ENCODE measurements at regions not wholly inside any gene's neighbourhood (a gene's known extent, or its start where the extent isn't known, plus 50 kb on each side); places are given as distances from the start of the nearest gene placed in this dataset.

GRCh38 chr10:111954386-111954785, 229.2 kb downstream of the GPAM start:
- Histone ChIP-seq H3K27me3 (ENCODE audit: control insufficient read depth in 2 of 2, insufficient read depth in 2 of 2, low read length in 2 of 2) (no peaks in the 10 kb centered on the region), H3K9ac (replicated peaks; ENCODE audit: extremely low read depth, insufficient read depth, low read length) (no peak overlapping the region), H3K4me3 (replicated peaks in 1 of 3; ENCODE audit: insufficient read depth in 1 of 3, low read depth in 1 of 3, low read length in 3 of 3) (no peak overlapping the region), H2AFZ (ENCODE audit: low read depth, low read length) (no peak overlapping the region), H3K27ac (ENCODE audit: insufficient read depth, low read depth, low read length) (no peak overlapping the region), H3K4me2 (ENCODE audit: insufficient read depth, low read length) (no peak overlapping the region), H3K4me1 (ENCODE audit: control insufficient read depth, extremely low read depth, insufficient read depth, low read length) (no peaks in the 10 kb centered on the region), H3K79me2 (ENCODE audit: control insufficient read depth, insufficient read depth, low read length) (no peaks in the 10 kb centered on the region), H4K20me1 (replicated peaks; ENCODE audit: control insufficient read depth, extremely low read depth, insufficient read depth, low read length) (no peaks in the 10 kb centered on the region), H3K9me1 (replicated peaks; ENCODE audit: control insufficient read depth, extremely low read depth, insufficient read depth, low read length) (no peaks in the 10 kb centered on the region), H3K36me3 (ENCODE audit: control insufficient read depth in 2 of 2, extremely low read depth in 1 of 2, insufficient read depth in 2 of 2, low read length in 2 of 2) (no peaks in the 10 kb centered on the region), H3K9me3 (replicated peaks; ENCODE audit: control insufficient read depth, insufficient read depth, low read length) (peaks cover 2% of the 10 kb centered on the region)
- no TSS peak for BruUV-seq (replicated peaks)
- POLR2A ChIA-PET, result no interaction called here
- DNase-seq (ENCODE audit: low read depth, low spot score) (no peak), FAIRE-seq (no peak)
- intact Hi-C loops (cut with micrococcal nuclease), result no loop called here
- dilution Hi-C loops (cut with MboI; ENCODE audit: extremely low pct_ligation_motif_present, low sequenced_read_pairs), result no loop called here
- no peak for TF ChIP-seq JUN (IDR thresholded peaks at IDR 0.05; ENCODE audit: borderline replicate concordance, insufficient read depth, insufficient read length, low read depth)
- no peak for TF ChIP-seq CTCF (IDR thresholded peaks at IDR 0.05; ENCODE audit: extremely low read depth in 1 of 2, insufficient read depth in 1 of 2, low read depth in 1 of 2, low read length in 2 of 2)
- no peak for TF ChIP-seq POLR2A (IDR thresholded peaks at IDR 0.05; ENCODE audit: low read depth, low read length)
- no peak for TF ChIP-seq EZH2 (IDR thresholded peaks at IDR 0.05; ENCODE audit: borderline replicate concordance, low read depth, low read length, severe bottlenecking)
- TF ChIP-seq GATA2 (IDR thresholded peaks at IDR 0.05; ENCODE audit: insufficient read depth, insufficient read length, low read depth, low read length), result no peak
- no peak for TF ChIP-seq MAX (IDR thresholded peaks at IDR 0.05; ENCODE audit: insufficient read depth, insufficient read length)
- no peak for TF ChIP-seq FOS (IDR thresholded peaks at IDR 0.05; ENCODE audit: borderline replicate concordance, insufficient read depth, low read length)
- TF ChIP-seq POLR2AphosphoS5 (IDR thresholded peaks at IDR 0.05; ENCODE audit: insufficient read depth, low read depth, low read length), result no peak
- no peak for TF ChIP-seq MYC (IDR thresholded peaks at IDR 0.05; ENCODE audit: low read depth, low read length)
- CTCF ChIA-PET, result interaction anchor here (1.4 kb wide), 1 partner anchor 11 kb away, joined by 3 read pairs; no protein-coding TSS in a partner anchor

Measured in endothelial cell of umbilical vein (primary cell).